ENCODE measurements at regions not wholly inside any gene's neighbourhood (a gene's known extent, or its start where the extent isn't known, plus 50 kb on each side); places are given as distances from the start of the nearest gene placed in this dataset.

DNA sequence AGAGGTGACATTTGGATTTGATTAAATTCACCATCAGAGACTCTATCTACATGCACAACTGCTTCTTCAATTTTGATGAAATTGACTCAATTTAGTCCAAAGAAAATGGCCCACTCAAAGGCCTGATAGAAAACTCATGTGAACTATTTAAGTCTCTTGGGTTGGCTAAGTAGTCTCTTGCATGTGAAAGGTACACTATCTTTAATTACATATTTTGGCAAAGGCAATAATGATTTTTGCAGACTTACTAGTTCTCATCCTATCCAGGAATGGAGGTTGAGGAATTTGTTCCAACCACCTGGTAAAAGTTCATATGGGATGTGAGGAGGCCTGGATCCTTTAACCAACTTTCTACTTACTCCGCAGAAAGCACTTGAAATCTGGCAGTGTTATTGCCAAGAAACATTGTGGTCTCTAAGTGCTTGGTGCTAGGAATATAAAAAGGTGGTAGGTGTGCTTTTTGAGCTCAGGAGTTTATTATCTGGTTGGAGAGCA is 618.6 kb upstream of the MKI67 start:
- TF ChIP-seq, protein P1, sequence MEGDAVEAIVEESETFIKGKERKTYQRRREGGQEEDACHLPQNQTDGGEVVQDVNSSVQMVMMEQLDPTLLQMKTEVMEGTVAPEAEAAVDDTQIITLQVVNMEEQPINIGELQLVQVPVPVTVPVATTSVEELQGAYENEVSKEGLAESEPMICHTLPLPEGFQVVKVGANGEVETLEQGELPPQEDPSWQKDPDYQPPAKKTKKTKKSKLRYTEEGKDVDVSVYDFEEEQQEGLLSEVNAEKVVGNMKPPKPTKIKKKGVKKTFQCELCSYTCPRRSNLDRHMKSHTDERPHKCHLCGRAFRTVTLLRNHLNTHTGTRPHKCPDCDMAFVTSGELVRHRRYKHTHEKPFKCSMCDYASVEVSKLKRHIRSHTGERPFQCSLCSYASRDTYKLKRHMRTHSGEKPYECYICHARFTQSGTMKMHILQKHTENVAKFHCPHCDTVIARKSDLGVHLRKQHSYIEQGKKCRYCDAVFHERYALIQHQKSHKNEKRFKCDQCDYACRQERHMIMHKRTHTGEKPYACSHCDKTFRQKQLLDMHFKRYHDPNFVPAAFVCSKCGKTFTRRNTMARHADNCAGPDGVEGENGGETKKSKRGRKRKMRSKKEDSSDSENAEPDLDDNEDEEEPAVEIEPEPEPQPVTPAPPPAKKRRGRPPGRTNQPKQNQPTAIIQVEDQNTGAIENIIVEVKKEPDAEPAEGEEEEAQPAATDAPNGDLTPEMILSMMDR (IDR thresholded peaks at IDR 0.05; ENCODE audit: low read depth, low read length, missing input control): no peak
- TF ChIP-seq, protein P2, sequence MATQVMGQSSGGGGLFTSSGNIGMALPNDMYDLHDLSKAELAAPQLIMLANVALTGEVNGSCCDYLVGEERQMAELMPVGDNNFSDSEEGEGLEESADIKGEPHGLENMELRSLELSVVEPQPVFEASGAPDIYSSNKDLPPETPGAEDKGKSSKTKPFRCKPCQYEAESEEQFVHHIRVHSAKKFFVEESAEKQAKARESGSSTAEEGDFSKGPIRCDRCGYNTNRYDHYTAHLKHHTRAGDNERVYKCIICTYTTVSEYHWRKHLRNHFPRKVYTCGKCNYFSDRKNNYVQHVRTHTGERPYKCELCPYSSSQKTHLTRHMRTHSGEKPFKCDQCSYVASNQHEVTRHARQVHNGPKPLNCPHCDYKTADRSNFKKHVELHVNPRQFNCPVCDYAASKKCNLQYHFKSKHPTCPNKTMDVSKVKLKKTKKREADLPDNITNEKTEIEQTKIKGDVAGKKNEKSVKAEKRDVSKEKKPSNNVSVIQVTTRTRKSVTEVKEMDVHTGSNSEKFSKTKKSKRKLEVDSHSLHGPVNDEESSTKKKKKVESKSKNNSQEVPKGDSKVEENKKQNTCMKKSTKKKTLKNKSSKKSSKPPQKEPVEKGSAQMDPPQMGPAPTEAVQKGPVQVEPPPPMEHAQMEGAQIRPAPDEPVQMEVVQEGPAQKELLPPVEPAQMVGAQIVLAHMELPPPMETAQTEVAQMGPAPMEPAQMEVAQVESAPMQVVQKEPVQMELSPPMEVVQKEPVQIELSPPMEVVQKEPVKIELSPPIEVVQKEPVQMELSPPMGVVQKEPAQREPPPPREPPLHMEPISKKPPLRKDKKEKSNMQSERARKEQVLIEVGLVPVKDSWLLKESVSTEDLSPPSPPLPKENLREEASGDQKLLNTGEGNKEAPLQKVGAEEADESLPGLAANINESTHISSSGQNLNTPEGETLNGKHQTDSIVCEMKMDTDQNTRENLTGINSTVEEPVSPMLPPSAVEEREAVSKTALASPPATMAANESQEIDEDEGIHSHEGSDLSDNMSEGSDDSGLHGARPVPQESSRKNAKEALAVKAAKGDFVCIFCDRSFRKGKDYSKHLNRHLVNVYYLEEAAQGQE (IDR thresholded peaks at IDR 0.05): no peak
- TF ChIP-seq HNF4A (conservative IDR thresholded peaks at IDR 0.05) (no peak), TAF1 (conservative IDR thresholded peaks at IDR 0.05) (no peak), GABPA (IDR thresholded peaks at IDR 0.05 in 1 of 2, conservative IDR thresholded peaks at IDR 0.05 in 1 of 2) (no peak), JUND (IDR thresholded peaks at IDR 0.05) (no peak), EGR1 (IDR thresholded peaks at IDR 0.05; ENCODE audit: low read depth in 2 of 2) (no peak), FOXA1 (IDR thresholded peaks at IDR 0.05) (no peak)

Measured in liver (tissue), 3 donors.